Sigmoid colon (tissue), 6 donors: ENCODE measurements at regions not wholly inside any gene's neighbourhood (a gene's known extent, or its start where the extent isn't known, plus 50 kb on each side); places are given as distances from the start of the nearest gene placed in this dataset.
"Not testable (repeated sequence)": the region's sequence is repeated elsewhere in the genome, so short reads cannot be mapped to it uniquely, and the experiment has no call there.

Experiments used
- DNase-seq: peaks from one replicate; pipeline ENCODE4 v3.0.0-alpha.2; 2019
- H3K27ac ChIP-seq, 4 donors: fragments of 200-600 bp; sonication (generic); one replicate each; pipeline ENCODE4 v1.5.1; 2016 to 2019; ENCODE audit warnings: mild to moderate bottlenecking in 1 of 4
- H3K27me3 ChIP-seq, 3 donors: fragments of 200-600 bp; sonication (generic); one replicate each; pipeline ENCODE4 v1.5.1; 2019; ENCODE audit warnings: mild to moderate bottlenecking in 1 of 3
- H3K36me3 ChIP-seq, 4 donors: fragments of 200-600 bp; sonication (generic); one replicate each; pipeline ENCODE4 v1.5.1; 2016 to 2019
- H3K4me1 ChIP-seq, 4 donors: fragments of 200-600 bp; sonication (generic); one replicate each; pipeline ENCODE4 v1.5.1; 2017 to 2019
- H3K4me3 ChIP-seq, 4 donors: fragments of 200-600 bp; sonication (generic); one replicate each; pipeline ENCODE4 v1.5.1; 2017 to 2019; ENCODE audit warnings: mild to moderate bottlenecking in 2 of 4, moderate library complexity in 1 of 4
- H3K9me3 ChIP-seq, 4 donors: fragments of 200-600 bp in 3 of 4; sonication (generic) in 3 of 4; one replicate each; pipeline versions ENCODE4 v1.5.1 to v1.6.1; 2013 to 2019
- EP300 ChIP-seq, 4 donors: sonication (generic); formaldehyde crosslinking; IDR thresholded peaks; one replicate each; pipeline ENCODE4 v1.6.1; 2017; ENCODE audit warnings: antibody characterized with exemption in 4 of 4
- POLR2A ChIP-seq, 2 donors: fragments of 450-650 bp; IDR thresholded peaks; one replicate each; pipeline ENCODE4 v1.6.1; 2016; ENCODE audit warnings: antibody characterized with exemption in 2 of 2, mild to moderate bottlenecking in 2 of 2, moderate library complexity in 2 of 2
- POLR2AphosphoS5 ChIP-seq, 4 donors: sonication (generic); formaldehyde crosslinking; IDR thresholded peaks; one replicate each; pipeline ENCODE4 v1.6.1; 2017; ENCODE audit warnings: antibody characterized with exemption in 4 of 4
- WGBS, 2 donors: extraction: QIAGEN DNeasy Blood & Tissue Kit; methylation state at CpG; one replicate each; pipeline ENCODE4 v1.1.7; 2013; 5-methylcytosine and 5-hydroxymethylcytosine counted together
- intact Hi-C: fragments of 100-400 bp; cut with DNase I; formaldehyde crosslinking; loops from one replicate; pipeline ENCODE4 v1.15.1; 2023
- TF ChIP-seq, protein P1 (sequence below), 4 experiments: fragments of 450-650 bp in 3 of 4; fragments of 200-600 bp in 1 of 4; IDR thresholded peaks; one replicate each; pipeline ENCODE4 v1.5.1; 2016 to 2019; ENCODE audit warnings: antibody characterized with exemption in 4 of 4, mild to moderate bottlenecking in 3 of 4, moderate library complexity in 2 of 4
- donor health status: healthy with polysubstance abuse.
- donor health status: healthy.

DNA sequence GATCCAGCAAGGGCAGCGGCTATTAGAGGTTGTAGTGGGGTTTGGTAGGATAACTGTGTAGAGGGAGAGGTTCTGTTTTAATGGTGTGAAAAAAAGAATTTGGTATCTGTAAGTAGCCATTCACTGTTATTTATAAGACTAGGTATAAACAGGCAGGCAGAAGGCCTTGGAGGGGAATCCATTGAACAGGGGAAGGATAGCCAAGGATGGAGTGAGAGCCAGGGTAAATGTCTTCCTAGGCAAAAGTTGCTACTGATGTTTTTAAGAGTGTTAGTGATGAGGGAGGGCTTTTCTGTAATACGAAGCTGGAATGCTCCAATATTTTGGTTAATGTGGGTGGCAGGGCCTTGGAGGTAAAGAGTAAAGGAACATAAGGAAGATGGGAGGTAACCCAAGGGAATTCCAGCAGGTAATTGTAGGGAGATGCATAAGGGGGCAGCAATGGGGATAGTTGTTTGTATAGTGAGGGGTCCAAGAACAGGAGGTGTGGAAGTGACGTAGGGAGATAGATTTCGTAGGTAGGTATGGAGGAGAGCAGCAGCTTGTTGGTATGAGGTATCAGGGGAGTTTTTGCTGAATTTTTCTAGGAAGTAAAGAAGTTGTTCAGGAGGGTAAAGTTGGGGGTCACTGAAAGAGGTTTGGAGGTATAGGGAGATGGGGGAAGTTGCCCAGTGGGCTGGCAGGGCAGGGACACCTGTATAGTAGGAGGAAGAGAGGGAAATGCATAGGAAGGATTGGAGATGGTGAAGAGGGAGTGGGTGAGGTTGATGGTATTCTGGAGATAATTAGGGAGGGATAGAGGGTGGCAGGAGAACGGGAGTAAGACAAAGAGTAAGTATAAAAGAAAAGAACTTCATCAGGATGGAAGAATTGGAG lies 752.4 kb upstream of the ADGRB3 start:
- DNase-seq, result no peak
- no peak overlapping the region for H3K4me3 ChIP-seq
- TF ChIP-seq POLR2A (IDR thresholded peaks at IDR 0.05) (no peak), EP300 (IDR thresholded peaks at IDR 0.05) (no peak), POLR2AphosphoS5 (IDR thresholded peaks at IDR 0.05) (no peak)
- TF ChIP-seq, protein P1, sequence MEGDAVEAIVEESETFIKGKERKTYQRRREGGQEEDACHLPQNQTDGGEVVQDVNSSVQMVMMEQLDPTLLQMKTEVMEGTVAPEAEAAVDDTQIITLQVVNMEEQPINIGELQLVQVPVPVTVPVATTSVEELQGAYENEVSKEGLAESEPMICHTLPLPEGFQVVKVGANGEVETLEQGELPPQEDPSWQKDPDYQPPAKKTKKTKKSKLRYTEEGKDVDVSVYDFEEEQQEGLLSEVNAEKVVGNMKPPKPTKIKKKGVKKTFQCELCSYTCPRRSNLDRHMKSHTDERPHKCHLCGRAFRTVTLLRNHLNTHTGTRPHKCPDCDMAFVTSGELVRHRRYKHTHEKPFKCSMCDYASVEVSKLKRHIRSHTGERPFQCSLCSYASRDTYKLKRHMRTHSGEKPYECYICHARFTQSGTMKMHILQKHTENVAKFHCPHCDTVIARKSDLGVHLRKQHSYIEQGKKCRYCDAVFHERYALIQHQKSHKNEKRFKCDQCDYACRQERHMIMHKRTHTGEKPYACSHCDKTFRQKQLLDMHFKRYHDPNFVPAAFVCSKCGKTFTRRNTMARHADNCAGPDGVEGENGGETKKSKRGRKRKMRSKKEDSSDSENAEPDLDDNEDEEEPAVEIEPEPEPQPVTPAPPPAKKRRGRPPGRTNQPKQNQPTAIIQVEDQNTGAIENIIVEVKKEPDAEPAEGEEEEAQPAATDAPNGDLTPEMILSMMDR (IDR thresholded peaks at IDR 0.05), result no peak
- H3K4me1 ChIP-seq, result no peaks in the 10 kb centered on the region
- intact Hi-C loops, result no loop called here
- H3K9me3 ChIP-seq, result peaks cover 0 to 14% (median 0%) of the 10 kb centered on the region in 4 donors
- H3K27ac ChIP-seq, result no peak overlapping the region
- H3K36me3 ChIP-seq, result no peaks in the 10 kb centered on the region
- WGBS, 2 donors, result 78 to 82% methylated on average over 5 of the region's 5 CpGs
- H3K27me3 ChIP-seq, result no peaks in the 10 kb centered on the region

DNA sequence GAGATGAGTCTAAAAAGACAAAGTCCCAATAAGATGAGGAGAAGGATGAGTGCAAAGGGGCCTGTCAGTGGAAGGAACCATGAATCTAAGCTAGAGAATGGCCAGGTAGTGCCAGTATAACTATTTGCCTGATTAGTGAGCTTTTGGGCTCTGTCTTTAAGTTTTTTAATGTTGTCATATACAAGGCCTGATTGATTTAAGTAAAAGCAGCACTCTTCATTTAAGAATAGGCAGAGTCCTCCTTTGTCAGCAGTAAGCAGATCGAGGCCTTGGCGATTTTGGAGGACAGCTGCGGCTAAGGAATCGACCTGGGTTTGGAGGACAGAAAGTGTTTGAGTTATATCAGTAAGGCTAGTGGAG lies 753.4 kb upstream of the ADGRB3 start:
- no peak for TF ChIP-seq EP300 (IDR thresholded peaks at IDR 0.05)
- no peak for TF ChIP-seq POLR2AphosphoS5 (IDR thresholded peaks at IDR 0.05)
- TF ChIP-seq, protein P1 (IDR thresholded peaks at IDR 0.05), result no peak
- no peak for TF ChIP-seq POLR2A (IDR thresholded peaks at IDR 0.05)
- no peaks in the 10 kb centered on the region for H3K36me3 ChIP-seq
- H3K27ac ChIP-seq, result no peak overlapping the region
- H3K4me1 ChIP-seq, result no peaks in the 10 kb centered on the region
- no peak overlapping the region for H3K4me3 ChIP-seq
- peaks cover 0 to 14% (median 0%) of the 10 kb centered on the region in 4 donors for H3K9me3 ChIP-seq
- no peak for DNase-seq
- H3K27me3 ChIP-seq, result no peaks in the 10 kb centered on the region
- intact Hi-C loops, result no loop called here
- WGBS, 2 donors, result 86 to 90% methylated on average over 4 of the region's 4 CpGs

DNA sequence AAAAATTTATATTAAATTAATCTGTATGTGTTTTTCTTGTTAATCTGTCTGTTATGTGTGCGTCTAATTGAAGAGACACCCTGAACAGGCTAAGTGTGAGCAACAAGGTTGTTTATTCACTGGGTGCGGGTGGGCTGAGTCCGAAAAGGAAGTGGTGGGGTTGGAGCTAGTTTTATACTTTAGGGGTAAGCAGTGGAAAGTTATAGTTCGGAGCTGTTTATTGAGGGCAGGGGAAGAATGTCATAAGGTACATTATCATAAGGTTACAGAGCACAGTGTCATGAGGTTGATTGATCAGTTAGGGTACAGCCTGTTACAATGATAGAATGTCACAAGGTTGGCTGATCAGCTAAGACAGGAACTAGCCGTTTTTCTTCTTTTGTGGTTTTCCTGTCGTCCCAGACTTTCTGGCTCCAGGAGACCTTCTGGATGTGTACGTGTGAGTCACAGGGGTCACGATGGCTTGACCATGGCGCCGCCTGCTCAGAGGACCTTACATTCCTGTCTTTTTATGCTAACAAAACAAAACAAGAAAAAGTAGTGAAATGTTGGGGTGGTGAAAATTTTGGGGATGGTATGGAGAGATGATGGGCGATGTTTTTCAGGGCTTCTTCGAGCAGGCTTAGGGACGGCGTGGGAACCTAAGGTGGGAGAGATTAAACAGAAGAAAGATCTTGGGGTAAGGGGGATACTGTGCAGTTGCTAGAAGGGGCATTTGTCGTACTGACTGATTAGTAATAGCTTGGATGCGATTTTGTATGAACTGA lies 754.0 kb upstream of the ADGRB3 start:
- H3K27me3 ChIP-seq, result no peaks in the 10 kb centered on the region
- no peaks in the 10 kb centered on the region for H3K36me3 ChIP-seq
- no peaks in the 10 kb centered on the region for H3K4me1 ChIP-seq
- 84 to 90% methylated on average over 16 of the region's 16 CpGs for WGBS, 2 donors
- peaks cover 0 to 14% (median 0%) of the 10 kb centered on the region in 4 donors for H3K9me3 ChIP-seq
- TF ChIP-seq POLR2A (IDR thresholded peaks at IDR 0.05), result no peak
- DNase-seq, result no peak
- H3K4me3 ChIP-seq, result no peak overlapping the region
- no peak overlapping the region for H3K27ac ChIP-seq
- intact Hi-C loops, result no loop called here

DNA sequence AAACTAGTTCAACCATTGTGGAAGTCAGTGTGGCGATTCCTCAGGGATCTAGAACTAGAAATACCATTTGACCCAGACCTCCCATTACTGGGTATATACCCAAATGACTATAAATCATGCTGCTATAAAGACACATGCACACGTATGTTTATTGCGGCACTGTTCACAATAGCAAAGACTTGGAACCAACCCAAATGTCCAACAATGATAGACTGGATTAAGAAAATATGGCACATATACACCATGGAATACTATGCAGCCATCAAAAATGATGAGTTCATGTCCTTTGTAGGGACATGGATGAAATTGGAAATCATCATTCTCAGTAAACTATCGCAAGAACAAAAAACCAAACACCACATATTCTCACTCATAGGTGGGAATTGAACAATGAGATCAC lies 754.7 kb upstream of the ADGRB3 start:
- WGBS, 2 donors, result 79 to 85% methylated on average over 3 of the region's 4 CpGs
- H3K36me3 ChIP-seq, H3K4me1 ChIP-seq, H3K27ac ChIP-seq, H3K4me3 ChIP-seq, DNase-seq, H3K27me3 ChIP-seq, intact Hi-C loops: not testable (repeated sequence)
- H3K9me3 ChIP-seq, result peaks cover 0 to 14% (median 0%) of the 10 kb centered on the region in 4 donors

DNA sequence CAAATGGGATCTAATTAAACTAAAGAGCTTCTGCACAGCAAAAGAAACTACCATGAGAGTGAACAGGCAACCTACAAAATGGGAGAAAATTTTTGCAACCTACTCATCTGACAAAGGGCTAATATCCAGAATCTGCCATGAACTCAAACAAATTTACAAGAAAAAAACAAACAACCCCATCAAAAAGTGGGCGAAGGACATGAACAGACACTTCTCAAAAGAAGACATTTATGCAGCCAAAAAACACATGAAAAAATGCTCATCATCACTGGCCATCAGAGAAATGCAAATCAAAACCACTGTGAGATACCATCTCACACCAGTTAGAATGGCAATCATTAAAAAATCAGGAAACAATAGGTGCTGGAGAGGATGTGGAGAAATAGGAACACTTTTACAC lies 755.2 kb upstream of the ADGRB3 start:
- H3K36me3 ChIP-seq, H3K27me3 ChIP-seq, DNase-seq, intact Hi-C loops, H3K4me1 ChIP-seq, H3K4me3 ChIP-seq, H3K27ac ChIP-seq: not testable (repeated sequence)
- 83 to 100% methylated on average over 1 of the region's 1 CpG for WGBS, 2 donors
- peaks cover 0 to 11% (median 0%) of the 10 kb centered on the region in 4 donors for H3K9me3 ChIP-seq

DNA sequence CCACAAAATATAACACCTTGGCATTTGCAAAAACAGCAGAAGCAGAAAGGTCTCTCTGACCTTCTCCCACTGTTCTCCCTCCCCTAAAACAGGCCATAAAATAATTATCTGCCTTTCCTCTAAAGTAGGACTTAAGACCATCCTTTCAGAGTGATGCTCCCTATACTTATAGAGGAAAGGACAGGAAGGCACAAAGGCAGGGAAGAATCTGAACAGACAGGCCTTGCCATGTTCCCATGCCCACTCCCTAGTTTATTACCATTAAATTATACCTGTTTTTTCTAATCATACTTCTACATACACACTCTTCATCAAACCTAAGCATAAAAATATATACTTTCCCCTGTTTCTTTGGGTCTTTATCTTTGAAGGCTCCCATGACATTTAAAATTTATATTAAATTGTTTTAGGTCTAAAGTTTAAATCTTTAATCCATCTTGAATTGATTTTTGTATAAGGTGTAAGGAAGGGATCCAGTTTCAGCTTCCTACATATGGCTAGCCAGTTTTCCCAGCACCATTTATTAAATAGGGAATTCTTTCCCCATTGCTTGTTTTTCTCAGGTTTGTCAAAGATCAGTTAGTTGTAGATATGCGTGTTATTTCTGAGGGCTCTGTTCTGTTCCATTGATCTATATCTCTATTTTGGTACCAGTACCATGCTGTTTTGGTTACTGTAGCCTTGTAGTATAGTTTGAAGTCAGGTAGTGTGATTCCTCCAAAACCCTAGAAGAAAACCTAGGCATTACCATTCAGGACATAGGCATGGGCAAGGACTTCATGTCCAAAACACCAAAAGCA lies 755.8 kb upstream of the ADGRB3 start:
- H3K27me3 ChIP-seq, H3K4me3 ChIP-seq, intact Hi-C loops, H3K9me3 ChIP-seq, H3K27ac ChIP-seq, H3K4me1 ChIP-seq, DNase-seq, H3K36me3 ChIP-seq: not testable (repeated sequence)
- 96 to 98% methylated on average over 1 of the region's 1 CpG for WGBS, 2 donors

DNA sequence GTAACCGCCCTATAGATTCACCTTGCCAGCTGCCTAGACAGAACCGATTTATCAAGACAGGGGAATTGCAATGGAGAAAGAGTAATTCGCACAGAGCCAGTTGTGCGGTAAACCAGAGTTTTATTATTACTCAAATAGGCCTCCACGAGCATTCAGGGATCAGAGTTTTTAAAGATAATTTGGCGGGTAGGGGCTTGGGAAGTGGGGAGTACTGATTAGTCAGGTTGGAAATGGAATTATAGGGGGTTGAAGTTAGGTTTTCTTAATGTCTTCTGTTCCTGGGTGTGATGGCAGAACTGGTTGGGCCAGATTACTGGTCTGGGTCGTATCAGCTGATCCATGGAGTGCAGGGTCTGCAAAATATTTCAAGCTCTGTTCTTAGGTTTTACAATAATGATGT lies 756.9 kb upstream of the ADGRB3 start:
- H3K4me1 ChIP-seq, intact Hi-C loops, H3K36me3 ChIP-seq, H3K27ac ChIP-seq, H3K4me3 ChIP-seq, DNase-seq, H3K9me3 ChIP-seq, H3K27me3 ChIP-seq: not testable (repeated sequence)
- WGBS, 2 donors, result 91% methylated on average over 7 of the region's 7 CpGs
